GM12873 (cell line): ENCODE measurements at regions not wholly inside any gene's neighbourhood (a gene's known extent, or its start where the extent isn't known, plus 50 kb on each side); places are given as distances from the start of the nearest gene placed in this dataset.

Experiments
- TF ChIP-seq, protein P1 (sequence below): IDR thresholded peaks from 2 replicates; pipeline ENCODE4 v1.5.1; 2012; ENCODE audit warnings: low read depth, mild to moderate bottlenecking, moderate library complexity, low read length, control low read depth; ENCODE audit not compliant: insufficient read depth; ENCODE audit errors: missing control alignments

DNA sequence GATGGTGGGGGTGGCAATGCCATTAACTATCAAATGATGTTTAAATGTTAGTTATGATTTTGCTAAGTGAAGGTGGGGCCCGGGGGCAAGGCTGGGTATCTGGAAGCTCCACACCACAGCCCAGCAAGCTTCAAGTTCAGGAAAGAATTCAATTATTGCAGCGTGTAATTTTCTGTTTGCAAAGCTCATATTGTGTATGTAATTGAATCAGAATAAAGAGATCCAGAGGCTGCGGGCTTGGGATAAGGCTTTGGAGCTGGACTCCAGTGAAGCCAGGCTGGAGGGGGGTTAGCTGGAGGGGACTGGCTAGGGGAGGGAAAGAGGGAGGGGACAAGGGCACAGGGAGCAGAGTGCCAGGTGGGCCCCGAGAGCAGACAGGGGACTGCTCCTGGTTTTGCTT, 557.1 kb upstream of the CADM1 start:
- TF ChIP-seq, protein P1, sequence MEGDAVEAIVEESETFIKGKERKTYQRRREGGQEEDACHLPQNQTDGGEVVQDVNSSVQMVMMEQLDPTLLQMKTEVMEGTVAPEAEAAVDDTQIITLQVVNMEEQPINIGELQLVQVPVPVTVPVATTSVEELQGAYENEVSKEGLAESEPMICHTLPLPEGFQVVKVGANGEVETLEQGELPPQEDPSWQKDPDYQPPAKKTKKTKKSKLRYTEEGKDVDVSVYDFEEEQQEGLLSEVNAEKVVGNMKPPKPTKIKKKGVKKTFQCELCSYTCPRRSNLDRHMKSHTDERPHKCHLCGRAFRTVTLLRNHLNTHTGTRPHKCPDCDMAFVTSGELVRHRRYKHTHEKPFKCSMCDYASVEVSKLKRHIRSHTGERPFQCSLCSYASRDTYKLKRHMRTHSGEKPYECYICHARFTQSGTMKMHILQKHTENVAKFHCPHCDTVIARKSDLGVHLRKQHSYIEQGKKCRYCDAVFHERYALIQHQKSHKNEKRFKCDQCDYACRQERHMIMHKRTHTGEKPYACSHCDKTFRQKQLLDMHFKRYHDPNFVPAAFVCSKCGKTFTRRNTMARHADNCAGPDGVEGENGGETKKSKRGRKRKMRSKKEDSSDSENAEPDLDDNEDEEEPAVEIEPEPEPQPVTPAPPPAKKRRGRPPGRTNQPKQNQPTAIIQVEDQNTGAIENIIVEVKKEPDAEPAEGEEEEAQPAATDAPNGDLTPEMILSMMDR, result no peak

DNA sequence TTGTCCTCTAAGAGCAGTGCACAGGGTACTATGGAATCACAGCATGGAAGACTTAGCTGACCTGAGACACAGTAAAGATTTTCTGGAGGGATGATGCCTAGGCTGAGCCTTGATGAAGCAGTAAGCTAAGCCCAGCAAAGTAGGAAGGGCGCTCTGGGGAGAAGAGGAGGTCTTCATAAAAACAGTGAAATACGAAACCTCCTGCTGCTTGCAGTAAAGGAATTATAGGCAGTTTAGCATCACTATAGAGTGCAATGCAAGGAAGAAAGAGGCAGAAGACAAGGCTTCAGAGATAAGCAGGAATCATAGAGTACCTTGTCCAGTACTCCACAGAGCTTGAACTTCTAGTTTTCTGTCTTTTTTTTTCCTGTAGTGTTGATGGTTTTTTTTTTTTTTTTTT, 555.7 kb upstream of the CADM1 start:
- TF ChIP-seq, protein P1, result no peak

DNA sequence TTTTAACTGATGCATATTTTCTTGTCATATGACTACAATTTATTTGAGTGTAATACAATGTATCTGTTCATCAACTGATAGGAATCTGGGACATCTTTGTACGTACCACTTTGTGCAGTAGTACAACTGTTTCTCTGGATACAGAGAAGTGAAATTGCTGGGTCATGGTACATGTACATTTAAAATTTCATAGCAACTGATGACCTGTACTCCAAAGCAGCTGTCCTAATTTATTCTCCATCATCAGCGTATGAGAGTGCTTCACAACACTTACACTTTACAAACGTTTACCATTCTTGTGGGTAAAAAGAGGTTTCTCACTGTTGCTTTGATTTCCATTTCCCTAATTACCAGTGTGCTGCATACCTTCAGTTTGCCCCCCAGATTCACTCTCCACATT, 552.8 kb upstream of the CADM1 start:
- TF ChIP-seq, protein P1, result no peak

DNA sequence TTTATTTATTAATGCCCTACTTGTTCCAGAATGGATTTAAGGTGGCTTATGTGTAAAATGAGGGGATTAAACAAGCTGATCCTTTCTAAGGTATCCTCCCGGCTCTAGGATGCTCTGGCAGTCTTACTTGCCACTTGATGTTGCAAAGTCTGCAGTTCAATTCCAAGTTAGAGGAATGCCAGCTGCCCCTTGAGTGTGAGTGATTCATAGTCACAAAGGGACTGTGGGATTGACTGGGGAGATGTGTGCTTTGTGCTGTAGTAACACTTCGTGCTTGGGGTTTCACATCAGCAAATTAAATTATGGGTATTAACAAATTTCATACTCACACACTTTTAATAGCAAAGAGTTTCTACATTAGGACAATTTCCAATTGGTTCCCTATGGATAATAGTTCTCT, 550.8 kb upstream of the CADM1 start:
- TF ChIP-seq, protein P1, result no peak

DNA sequence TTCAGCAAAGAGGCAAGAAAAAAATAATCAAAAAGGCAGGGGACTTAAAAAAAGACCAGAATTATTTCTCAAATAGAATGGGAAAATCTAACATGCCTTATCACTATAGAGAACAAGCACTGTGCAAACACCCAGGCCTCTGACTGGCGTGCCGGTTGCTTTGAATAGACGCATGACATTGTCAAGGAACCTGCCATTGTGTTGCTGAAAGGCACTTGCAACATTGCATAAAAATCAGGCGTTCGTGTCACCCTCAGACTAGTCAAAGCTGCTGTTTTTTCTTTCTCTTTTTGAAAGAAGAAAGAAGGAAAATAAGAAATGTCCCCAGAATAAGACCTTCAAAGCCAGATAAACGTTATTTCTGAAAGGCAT, 549.3 kb upstream of the CADM1 start:
- TF ChIP-seq, protein P1, result no peak

DNA sequence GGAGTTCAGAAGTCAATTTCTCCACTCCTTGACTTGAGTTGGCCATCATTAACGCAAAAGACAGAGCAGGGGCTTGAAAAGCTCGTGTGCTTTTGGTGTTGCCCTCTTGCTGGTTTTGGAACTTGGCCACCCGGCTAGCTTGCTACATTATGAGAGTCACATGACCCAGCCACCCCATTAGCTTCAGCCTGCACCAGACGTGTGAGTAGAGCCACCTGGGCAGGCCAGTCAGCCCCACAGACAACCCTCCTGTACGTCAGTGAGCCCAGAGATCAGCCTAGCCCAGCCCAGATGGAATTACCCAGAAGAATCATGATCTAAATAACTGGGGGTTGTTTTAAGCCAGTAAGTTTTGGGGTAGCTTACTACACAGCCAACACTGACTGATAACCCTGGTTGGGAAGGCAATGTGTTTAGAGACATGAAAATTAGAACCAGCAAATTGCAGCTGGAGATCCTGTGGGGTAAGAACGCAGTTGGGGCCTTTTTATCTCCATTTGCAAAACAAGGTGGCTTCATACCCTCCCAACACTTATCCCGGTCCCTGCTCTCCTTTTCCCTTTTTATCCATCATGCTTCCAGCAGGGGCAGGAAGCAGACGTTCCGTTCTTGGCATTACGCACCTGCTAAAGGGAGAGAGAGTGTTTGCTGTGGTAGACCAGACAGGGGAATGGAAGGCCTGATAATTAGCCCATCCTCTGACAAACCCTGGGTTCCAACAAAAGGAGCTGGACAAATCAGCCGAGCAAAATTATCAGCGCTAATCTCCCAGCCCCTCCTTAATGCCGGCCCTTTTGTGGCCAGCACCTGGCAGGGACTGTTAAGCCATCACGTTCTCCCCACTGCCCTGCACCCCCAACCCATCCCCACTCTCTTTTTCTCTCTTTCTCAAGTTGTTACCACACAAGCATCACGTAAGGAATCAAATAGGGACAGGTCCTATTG, 548.7 kb upstream of the CADM1 start:
- TF ChIP-seq, protein P1, result no peak

DNA sequence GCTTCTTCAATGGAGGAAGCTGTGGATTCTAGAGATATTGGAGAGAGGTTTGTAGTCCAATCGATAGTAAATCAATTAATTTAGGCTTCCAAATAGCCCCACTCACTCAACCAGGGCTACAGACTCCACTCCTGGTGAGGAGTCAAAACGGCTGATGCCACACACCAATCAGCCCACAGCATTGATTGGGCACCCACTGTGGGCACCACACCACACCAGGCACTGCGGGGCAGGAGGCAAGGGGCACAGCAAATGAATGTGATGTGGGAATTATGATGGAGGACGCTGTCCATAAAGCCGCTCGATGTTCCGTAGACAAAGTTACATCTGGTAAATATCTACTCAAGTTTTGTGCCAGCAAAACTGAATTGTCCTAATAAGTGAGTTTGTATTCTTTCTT, 547.3 kb upstream of the CADM1 start:
- TF ChIP-seq, protein P1, result no peak
